ENCODE measurements at regions not wholly inside any gene's neighbourhood (a gene's known extent, or its start where the extent isn't known, plus 50 kb on each side); places are given as distances from the start of the nearest gene placed in this dataset.

DNA sequence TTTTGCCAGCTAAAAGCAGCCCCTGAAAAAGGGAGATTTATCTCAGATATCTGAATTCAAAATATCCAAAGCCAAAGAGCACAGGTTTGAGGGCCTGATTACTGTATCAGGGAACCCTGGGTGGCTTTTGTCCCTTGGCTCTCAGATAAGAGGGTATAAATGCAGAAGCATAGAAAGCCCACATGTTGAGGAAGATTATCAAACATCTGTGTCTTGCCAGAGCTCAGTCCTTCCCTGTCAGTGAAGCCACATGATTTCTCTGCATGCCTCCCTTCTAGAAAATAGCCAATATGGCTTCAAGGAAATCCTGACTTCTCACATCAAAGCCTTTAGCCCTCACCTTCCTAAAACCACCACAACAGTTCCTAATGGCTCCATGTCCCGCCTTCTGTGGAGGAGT lies 408.0 kb upstream of the DMAC1 start:
- H3K79me2 ChIP-seq (ENCODE audit: control insufficient read depth, insufficient read depth, low read length): no peaks in the 10 kb centered on the region
- H3K36me3 ChIP-seq (ENCODE audit: control insufficient read depth in 2 of 2, extremely low read depth in 1 of 2, insufficient read depth in 2 of 2, low read length in 2 of 2): no peaks in the 10 kb centered on the region
- ChIA-PET CTCF (interaction anchor here (0.9 kb wide), 1 partner anchor 973 kb away, joined by 6 read pairs; no protein-coding TSS in a partner anchor), POLR2A (no interaction called here)
- no peaks in the 10 kb centered on the region for H3K9me3 ChIP-seq (replicated peaks; ENCODE audit: control insufficient read depth, insufficient read depth, low read length)
- no peak overlapping the region for H3K9ac ChIP-seq (replicated peaks; ENCODE audit: extremely low read depth, insufficient read depth, low read length)
- no peak overlapping the region for H3K4me2 ChIP-seq (ENCODE audit: insufficient read depth, low read length)
- intact Hi-C loops (cut with micrococcal nuclease): no loop called here
- no peak overlapping the region for H3K27ac ChIP-seq (ENCODE audit: insufficient read depth, low read depth, low read length)
- no peaks in the 10 kb centered on the region for H3K9me1 ChIP-seq (replicated peaks; ENCODE audit: control insufficient read depth, extremely low read depth, insufficient read depth, low read length)
- TF ChIP-seq POLR2A (IDR thresholded peaks at IDR 0.05; ENCODE audit: low read depth, low read length) (no peak), GATA2 (IDR thresholded peaks at IDR 0.05; ENCODE audit: insufficient read depth, insufficient read length, low read depth, low read length) (no peak), POLR2AphosphoS5 (IDR thresholded peaks at IDR 0.05; ENCODE audit: insufficient read depth, low read depth, low read length) (no peak), JUN (IDR thresholded peaks at IDR 0.05; ENCODE audit: borderline replicate concordance, insufficient read depth, insufficient read length, low read depth) (no peak)
- TF ChIP-seq, protein P1, sequence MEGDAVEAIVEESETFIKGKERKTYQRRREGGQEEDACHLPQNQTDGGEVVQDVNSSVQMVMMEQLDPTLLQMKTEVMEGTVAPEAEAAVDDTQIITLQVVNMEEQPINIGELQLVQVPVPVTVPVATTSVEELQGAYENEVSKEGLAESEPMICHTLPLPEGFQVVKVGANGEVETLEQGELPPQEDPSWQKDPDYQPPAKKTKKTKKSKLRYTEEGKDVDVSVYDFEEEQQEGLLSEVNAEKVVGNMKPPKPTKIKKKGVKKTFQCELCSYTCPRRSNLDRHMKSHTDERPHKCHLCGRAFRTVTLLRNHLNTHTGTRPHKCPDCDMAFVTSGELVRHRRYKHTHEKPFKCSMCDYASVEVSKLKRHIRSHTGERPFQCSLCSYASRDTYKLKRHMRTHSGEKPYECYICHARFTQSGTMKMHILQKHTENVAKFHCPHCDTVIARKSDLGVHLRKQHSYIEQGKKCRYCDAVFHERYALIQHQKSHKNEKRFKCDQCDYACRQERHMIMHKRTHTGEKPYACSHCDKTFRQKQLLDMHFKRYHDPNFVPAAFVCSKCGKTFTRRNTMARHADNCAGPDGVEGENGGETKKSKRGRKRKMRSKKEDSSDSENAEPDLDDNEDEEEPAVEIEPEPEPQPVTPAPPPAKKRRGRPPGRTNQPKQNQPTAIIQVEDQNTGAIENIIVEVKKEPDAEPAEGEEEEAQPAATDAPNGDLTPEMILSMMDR (IDR thresholded peaks at IDR 0.05; ENCODE audit: extremely low read depth in 1 of 2, insufficient read depth in 1 of 2, low read depth in 1 of 2, low read length in 2 of 2): no peak
- H3K4me3 ChIP-seq (replicated peaks in 1 of 3; ENCODE audit: insufficient read depth in 1 of 3, low read depth in 1 of 3, low read length in 3 of 3): no peak overlapping the region
- dilution Hi-C loops (cut with MboI; ENCODE audit: extremely low pct_ligation_motif_present, low sequenced_read_pairs): no loop called here
- BruUV-seq (replicated peaks): no TSS peak
- DNase-seq (ENCODE audit: low read depth, low spot score) (no peak), FAIRE-seq (no peak)
- H3K4me1 ChIP-seq (ENCODE audit: control insufficient read depth, extremely low read depth, insufficient read depth, low read length): no peaks in the 10 kb centered on the region
- H4K20me1 ChIP-seq (replicated peaks; ENCODE audit: control insufficient read depth, extremely low read depth, insufficient read depth, low read length): no peaks in the 10 kb centered on the region
- H2AFZ ChIP-seq (ENCODE audit: low read depth, low read length): no peak overlapping the region
- no peaks in the 10 kb centered on the region for H3K27me3 ChIP-seq (ENCODE audit: control insufficient read depth in 2 of 2, insufficient read depth in 2 of 2, low read length in 2 of 2)

DNA sequence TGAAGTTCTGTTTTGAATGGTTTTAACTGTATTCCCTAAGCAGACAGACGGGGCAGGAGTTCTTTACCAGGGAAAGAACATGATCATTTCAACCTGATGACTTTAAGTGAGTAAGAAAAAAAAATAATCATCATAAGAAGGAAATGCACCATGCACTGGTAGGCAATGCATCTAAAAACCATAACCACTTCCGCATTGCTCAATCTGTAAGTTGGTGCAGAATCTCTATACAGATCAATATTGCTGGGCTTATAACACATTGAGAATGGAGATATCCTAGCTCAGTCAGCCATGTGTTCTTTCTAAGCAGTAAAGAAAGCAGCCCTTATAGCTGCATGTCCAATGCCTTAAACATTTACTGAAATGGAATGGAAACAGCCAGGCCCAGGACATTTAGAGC lies 407.1 kb upstream of the DMAC1 start:
- no peak overlapping the region for H3K9ac ChIP-seq (replicated peaks; ENCODE audit: extremely low read depth, insufficient read depth, low read length)
- FAIRE-seq (no peak), DNase-seq (ENCODE audit: low read depth, low spot score) (no peak)
- H3K27ac ChIP-seq (ENCODE audit: insufficient read depth, low read depth, low read length): no peak overlapping the region
- H3K9me1 ChIP-seq (replicated peaks; ENCODE audit: control insufficient read depth, extremely low read depth, insufficient read depth, low read length): no peaks in the 10 kb centered on the region
- no peaks in the 10 kb centered on the region for H3K27me3 ChIP-seq (ENCODE audit: control insufficient read depth in 2 of 2, insufficient read depth in 2 of 2, low read length in 2 of 2)
- H3K9me3 ChIP-seq (replicated peaks; ENCODE audit: control insufficient read depth, insufficient read depth, low read length): no peaks in the 10 kb centered on the region
- no peak overlapping the region for H3K4me3 ChIP-seq (replicated peaks in 1 of 3; ENCODE audit: insufficient read depth in 1 of 3, low read depth in 1 of 3, low read length in 3 of 3)
- intact Hi-C loops (cut with micrococcal nuclease): no loop called here
- BruUV-seq (replicated peaks): no TSS peak
- ChIA-PET POLR2A (no interaction called here), CTCF (no interaction called here)
- no peaks in the 10 kb centered on the region for H3K4me1 ChIP-seq (ENCODE audit: control insufficient read depth, extremely low read depth, insufficient read depth, low read length)
- dilution Hi-C loops (cut with MboI; ENCODE audit: extremely low pct_ligation_motif_present, low sequenced_read_pairs): no loop called here
- no peaks in the 10 kb centered on the region for H3K36me3 ChIP-seq (ENCODE audit: control insufficient read depth in 2 of 2, extremely low read depth in 1 of 2, insufficient read depth in 2 of 2, low read length in 2 of 2)
- no peaks in the 10 kb centered on the region for H4K20me1 ChIP-seq (replicated peaks; ENCODE audit: control insufficient read depth, extremely low read depth, insufficient read depth, low read length)
- no peak overlapping the region for H2AFZ ChIP-seq (ENCODE audit: low read depth, low read length)
- H3K79me2 ChIP-seq (ENCODE audit: control insufficient read depth, insufficient read depth, low read length): no peaks in the 10 kb centered on the region
- H3K4me2 ChIP-seq (ENCODE audit: insufficient read depth, low read length): no peak overlapping the region
- no peak for TF ChIP-seq POLR2AphosphoS5 (IDR thresholded peaks at IDR 0.05; ENCODE audit: insufficient read depth, low read depth, low read length)

All from endothelial cell of umbilical vein (primary cell).